ENCODE measurements at regions not wholly inside any gene's neighbourhood (a gene's known extent, or its start where the extent isn't known, plus 50 kb on each side); places are given as distances from the start of the nearest gene placed in this dataset.
A peak's percentile ranks its signal among the peaks of the same experiment; 100 is the strongest.

DNA sequence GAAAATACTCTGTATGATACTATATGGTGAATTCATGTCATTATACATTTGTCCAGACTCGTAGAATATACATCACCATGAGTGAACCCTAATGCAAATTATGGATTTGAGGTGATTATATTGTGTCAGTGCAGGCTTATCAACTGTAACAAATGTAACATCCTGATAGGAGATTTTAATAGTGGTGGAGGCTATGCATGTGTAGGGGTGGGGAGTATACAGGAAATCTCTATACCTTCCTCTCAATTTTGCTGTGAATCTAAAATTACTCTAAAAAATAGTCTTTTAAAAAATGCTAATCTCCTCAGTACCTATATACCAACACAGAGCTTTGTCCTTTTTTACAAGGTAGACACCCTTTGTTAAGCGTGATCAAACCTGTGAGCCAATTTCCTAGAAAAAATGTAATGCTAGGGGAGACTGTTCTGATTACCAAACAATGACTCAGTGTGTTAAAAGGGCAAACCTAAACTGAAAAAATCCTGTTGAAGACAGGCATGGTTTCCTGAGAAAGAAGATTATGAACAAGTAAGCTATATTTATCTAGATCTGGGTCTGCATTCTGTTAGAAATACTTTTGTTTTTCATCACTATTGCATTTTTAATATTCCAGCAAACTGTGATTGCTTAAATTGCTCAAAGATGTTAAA lies 170.9 kb downstream of the DUSP6 start:
- ChIA-PET CTCF (interaction anchor here (0.7 to 3.6 kb wide), 7 partner anchors 15 to 281 kb away, joined by 3 to 19 read pairs (median 4); no protein-coding TSS in a partner anchor), POLR2A (interaction anchor here (1.0 to 2.5 kb wide), 2 partner anchors 44 to 171 kb away, joined by 3 to 16 read pairs; partner anchors contain the start of gene DUSP6)
- H3K27ac Mint-ChIP-seq: peak overlapping the region; percentile 9
- peaks cover 24% of the 10 kb centered on the region for H3K4me1 Mint-ChIP-seq (ENCODE audit: low read depth)
- H3K27me3 Mint-ChIP-seq (ENCODE audit: low read depth): no peaks in the 10 kb centered on the region
- H3K9me3 Mint-ChIP-seq (ENCODE audit: insufficient read depth): no peaks in the 10 kb centered on the region
- peaks cover 1% of the 10 kb centered on the region for H3K36me3 Mint-ChIP-seq (ENCODE audit: low read depth)
- peak; percentile 77 for ATAC-seq
- DNase-seq: no peak
- no peak overlapping the region for H3K4me3 Mint-ChIP-seq

DNA sequence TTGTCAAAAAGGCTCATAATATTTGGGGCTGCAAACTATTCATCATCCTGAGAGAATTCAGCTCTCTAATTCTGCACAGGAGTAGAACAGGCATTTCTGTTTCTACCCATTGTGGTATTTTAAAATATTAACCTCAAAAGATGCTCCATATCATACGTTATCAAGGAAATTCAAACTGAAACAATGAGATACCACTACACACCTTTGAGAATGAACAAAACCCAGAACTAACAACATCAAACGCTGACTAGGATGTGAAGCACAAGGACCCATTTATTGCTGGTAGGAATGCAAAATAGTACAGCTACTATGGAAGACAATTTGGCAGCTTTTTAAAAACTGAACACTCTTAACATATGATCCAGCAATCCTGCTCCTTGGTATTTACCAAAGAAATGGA lies 171.8 kb downstream of the DUSP6 start:
- ATAC-seq (no peak), DNase-seq (no peak)
- POLR2A ChIA-PET: interaction anchor here (1.1 to 2.5 kb wide), 2 partner anchors 24 to 172 kb away, joined by 3 to 16 read pairs; partner anchors contain the start of gene DUSP6
- Mint-ChIP-seq H3K27ac (peak overlapping the region; percentile 37), H3K36me3 (ENCODE audit: low read depth) (peaks cover 1% of the 10 kb centered on the region), H3K4me3 (no peak overlapping the region), H3K9me3 (ENCODE audit: insufficient read depth) (no peaks in the 10 kb centered on the region), H3K27me3 (ENCODE audit: low read depth) (no peaks in the 10 kb centered on the region), H3K4me1 (ENCODE audit: low read depth) (peaks cover 24% of the 10 kb centered on the region)
- CTCF ChIA-PET: interaction anchor here (1.3 to 3.6 kb wide), 5 partner anchors 15 to 281 kb away, joined by 3 to 19 read pairs (median 5); no protein-coding TSS in a partner anchor

DNA sequence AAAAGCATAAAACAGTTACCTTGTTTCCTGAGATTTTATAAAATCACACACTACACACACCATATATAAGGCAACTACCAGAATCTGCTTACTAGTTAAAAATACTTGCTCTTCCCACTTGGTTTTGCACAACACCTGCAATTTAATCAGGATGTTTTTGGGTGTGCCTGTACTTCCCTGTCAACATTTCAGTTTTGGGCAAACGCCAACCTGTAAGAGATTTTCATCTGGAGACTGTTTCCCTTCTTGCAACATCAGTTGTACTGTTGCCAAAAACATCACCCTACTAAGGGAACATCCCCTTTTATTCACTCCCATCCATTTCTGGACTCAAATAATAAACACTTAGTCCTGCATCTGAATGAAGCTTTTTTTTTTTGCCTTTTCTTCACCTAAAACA lies 172.3 kb downstream of the DUSP6 start:
- POLR2A ChIA-PET: interaction anchor here (1.1 to 2.5 kb wide), 2 partner anchors 23 to 172 kb away, joined by 3 to 16 read pairs; partner anchors contain the start of gene DUSP6
- Mint-ChIP-seq H3K4me1 (ENCODE audit: low read depth) (peaks cover 24% of the 10 kb centered on the region), H3K36me3 (ENCODE audit: low read depth) (peaks cover 1% of the 10 kb centered on the region), H3K27me3 (ENCODE audit: low read depth) (no peaks in the 10 kb centered on the region), H3K27ac (peak overlapping the region; percentile 31), H3K9me3 (ENCODE audit: insufficient read depth) (no peaks in the 10 kb centered on the region), H3K4me3 (no peak overlapping the region)
- CTCF ChIA-PET: interaction anchor here (1.3 to 3.6 kb wide), 4 partner anchors 14 to 161 kb away, joined by 3 to 19 read pairs (median 4); no protein-coding TSS in a partner anchor
- DNase-seq (no peak), ATAC-seq (no peak)

DNA sequence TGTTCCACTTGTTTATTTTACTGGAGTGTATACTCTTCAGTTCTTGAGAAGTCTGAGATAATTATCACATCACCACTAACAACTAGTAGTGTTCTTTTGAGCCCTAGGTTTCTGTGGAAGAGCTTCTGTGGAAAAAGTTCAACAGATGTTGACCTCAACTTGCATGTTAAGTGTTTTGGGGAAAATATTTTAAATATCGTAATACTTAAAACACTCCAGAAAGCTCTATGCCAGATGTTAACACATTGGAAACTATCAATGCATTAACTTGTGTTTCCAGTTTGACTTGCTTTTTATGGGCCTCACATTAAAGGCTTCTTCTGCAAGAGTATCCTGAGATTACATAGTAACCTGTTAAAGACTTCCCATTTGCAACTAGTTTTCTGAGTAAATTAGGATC lies 173.1 kb downstream of the DUSP6 start:
- no peak overlapping the region for H3K27ac Mint-ChIP-seq
- ATAC-seq (no peak), DNase-seq (no peak)
- peaks cover 24% of the 10 kb centered on the region for H3K4me1 Mint-ChIP-seq (ENCODE audit: low read depth)
- peaks cover 1% of the 10 kb centered on the region for H3K36me3 Mint-ChIP-seq (ENCODE audit: low read depth)
- ChIA-PET POLR2A (no interaction called here), CTCF (interaction anchor here (1.6 to 3.6 kb wide), 2 partner anchors 66 to 160 kb away, joined by 5 to 19 read pairs; no protein-coding TSS in a partner anchor)
- no peaks in the 10 kb centered on the region for H3K9me3 Mint-ChIP-seq (ENCODE audit: insufficient read depth)
- no peak overlapping the region for H3K4me3 Mint-ChIP-seq
- no peaks in the 10 kb centered on the region for H3K27me3 Mint-ChIP-seq (ENCODE audit: low read depth)

DNA sequence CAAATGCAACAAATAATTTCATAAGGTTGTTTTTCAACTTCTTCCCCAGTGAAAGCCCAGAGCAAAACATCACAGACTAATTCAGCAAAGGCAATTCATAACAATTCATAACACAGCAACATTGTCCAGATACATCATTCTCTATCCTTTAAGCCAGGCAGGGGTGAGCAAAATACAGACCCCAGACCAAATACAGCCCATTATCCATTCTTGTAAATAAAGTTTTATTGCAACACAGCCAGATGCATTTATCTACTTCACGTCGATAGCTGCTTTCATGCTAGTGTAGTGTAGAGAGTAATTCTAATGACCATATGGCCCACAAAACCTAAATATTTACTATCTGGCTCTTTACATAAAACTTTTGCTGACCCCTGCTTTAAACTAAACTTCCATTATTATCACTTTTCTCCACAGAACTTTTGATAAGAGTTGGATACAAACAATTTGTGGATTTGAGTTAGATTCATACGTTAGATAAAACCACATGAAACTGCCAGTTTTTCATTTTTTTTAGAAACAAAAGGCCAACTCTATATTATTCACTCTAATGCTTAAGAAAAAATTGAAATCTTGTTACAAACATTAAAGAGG lies 174.4 kb downstream of the DUSP6 start:
- POLR2A ChIA-PET: no interaction called here
- Mint-ChIP-seq H3K4me3 (no peak overlapping the region), H3K27me3 (ENCODE audit: low read depth) (no peaks in the 10 kb centered on the region), H3K27ac (no peak overlapping the region), H3K4me1 (ENCODE audit: low read depth) (peaks cover 24% of the 10 kb centered on the region), H3K9me3 (ENCODE audit: insufficient read depth) (no peaks in the 10 kb centered on the region), H3K36me3 (ENCODE audit: low read depth) (peaks cover 2% of the 10 kb centered on the region)
- CTCF ChIA-PET: no interaction called here
- ATAC-seq (no peak), DNase-seq (no peak)

DNA sequence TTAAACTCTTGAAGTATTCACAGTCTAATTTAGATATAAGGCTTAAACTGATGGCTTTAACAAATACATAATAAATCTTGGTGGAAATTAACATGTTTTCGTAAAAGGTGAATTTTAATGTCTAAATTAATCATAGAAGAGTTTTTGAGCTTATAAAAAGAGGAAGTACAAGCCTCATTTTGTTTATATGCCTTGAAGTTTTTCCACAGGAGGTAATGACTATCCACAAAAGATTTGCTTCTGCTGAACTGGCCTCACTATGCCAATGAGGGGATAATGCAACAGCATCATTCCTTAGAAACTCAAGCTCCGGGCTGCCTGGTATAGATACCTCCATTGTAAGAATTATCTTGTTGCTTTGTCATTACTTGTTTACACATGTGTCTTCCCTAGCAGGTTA lies 175.6 kb downstream of the DUSP6 start:
- Mint-ChIP-seq H3K9me3 (ENCODE audit: insufficient read depth) (peaks cover 3% of the 10 kb centered on the region), H3K36me3 (ENCODE audit: low read depth) (peaks cover 10% of the 10 kb centered on the region), H3K27ac (no peak overlapping the region), H3K4me3 (no peak overlapping the region), H3K27me3 (ENCODE audit: low read depth) (no peaks in the 10 kb centered on the region), H3K4me1 (ENCODE audit: low read depth) (peaks cover 19% of the 10 kb centered on the region)
- DNase-seq: no peak
- POLR2A ChIA-PET: no interaction called here
- ATAC-seq: no peak
- CTCF ChIA-PET: interaction anchor here (1.2 kb wide), 1 partner anchor 69 kb away, joined by 3 read pairs; no protein-coding TSS in a partner anchor

DNA sequence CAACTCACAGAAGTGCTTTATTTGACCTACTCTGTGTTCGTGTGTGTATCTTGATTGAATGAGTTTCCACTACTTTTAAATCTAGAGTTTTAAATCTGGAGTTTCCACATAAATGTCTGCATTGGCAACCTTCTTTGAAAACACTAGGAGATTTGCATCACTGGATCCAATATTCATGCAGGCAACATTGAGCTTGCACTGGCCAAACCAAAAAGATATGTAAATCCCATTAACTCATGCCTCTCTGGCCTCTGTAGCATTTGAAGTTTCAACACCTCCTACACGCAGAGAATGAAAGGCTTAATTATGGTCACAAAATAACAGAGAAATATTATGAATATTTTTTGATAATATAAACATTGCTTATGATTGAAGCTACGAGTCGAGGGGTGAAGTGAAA lies 178.6 kb downstream of the DUSP6 start:
- Mint-ChIP-seq H3K9me3 (ENCODE audit: insufficient read depth) (peaks cover 7% of the 10 kb centered on the region), H3K36me3 (ENCODE audit: low read depth) (peaks cover 12% of the 10 kb centered on the region), H3K27me3 (ENCODE audit: low read depth) (no peaks in the 10 kb centered on the region), H3K27ac (no peak overlapping the region), H3K4me3 (no peak overlapping the region), H3K4me1 (ENCODE audit: low read depth) (no peaks in the 10 kb centered on the region)
- DNase-seq: no peak
- ChIA-PET POLR2A (interaction anchor here (1.6 kb wide), 1 partner anchor 19 kb away, joined by 3 read pairs; no protein-coding TSS in a partner anchor), CTCF (no interaction called here)
- no peak for ATAC-seq

DNA sequence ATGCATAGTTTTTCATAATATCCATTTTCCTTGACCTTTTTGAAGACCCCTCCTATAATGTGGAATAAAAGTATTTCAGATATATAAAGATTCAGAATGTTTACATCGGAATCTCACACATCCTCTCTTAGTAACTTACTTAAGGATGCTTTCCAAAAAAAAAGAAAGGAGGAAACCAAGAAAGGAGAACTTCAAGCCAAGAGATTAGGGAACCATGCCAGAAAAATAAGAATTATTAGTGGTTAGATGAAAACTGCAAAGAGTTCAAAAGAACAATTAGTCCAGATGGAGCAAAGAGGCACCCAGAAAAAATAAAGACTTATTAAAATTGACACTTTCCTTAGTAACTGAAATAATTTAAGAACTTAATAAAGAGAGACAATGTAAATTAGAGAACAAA lies 179.2 kb downstream of the DUSP6 start:
- Mint-ChIP-seq H3K27me3 (ENCODE audit: low read depth) (no peaks in the 10 kb centered on the region), H3K4me1 (ENCODE audit: low read depth) (no peaks in the 10 kb centered on the region), H3K36me3 (ENCODE audit: low read depth) (peaks cover 12% of the 10 kb centered on the region), H3K27ac (no peak overlapping the region), H3K9me3 (ENCODE audit: insufficient read depth) (peaks cover 7% of the 10 kb centered on the region), H3K4me3 (no peak overlapping the region)
- POLR2A ChIA-PET: interaction anchor here (1.6 kb wide), 1 partner anchor 20 kb away, joined by 3 read pairs; no protein-coding TSS in a partner anchor
- CTCF ChIA-PET: no interaction called here
- ATAC-seq: no peak
- DNase-seq: no peak

DNA sequence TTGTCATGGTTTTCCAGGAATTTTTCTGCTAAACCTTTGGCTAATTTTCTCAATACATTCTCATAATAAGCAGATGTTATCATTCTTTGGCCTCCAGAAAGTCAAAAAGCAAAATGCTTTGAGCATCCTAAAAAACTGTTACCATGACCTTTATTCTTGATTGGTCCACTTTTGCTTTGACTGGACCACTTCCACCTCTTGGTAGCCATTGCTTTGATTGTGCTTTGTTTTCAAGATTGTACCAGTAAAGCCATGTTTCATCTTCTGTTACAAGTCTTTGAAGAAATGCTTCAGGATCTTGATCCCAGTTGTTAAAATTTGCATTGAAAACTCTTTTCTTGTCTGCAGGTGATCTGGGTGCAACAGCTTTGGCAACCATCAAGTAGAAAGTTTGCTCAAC lies 180.1 kb downstream of the DUSP6 start:
- CTCF ChIA-PET: no interaction called here
- no peaks in the 10 kb centered on the region for H3K27me3 Mint-ChIP-seq (ENCODE audit: low read depth)
- no peak overlapping the region for H3K4me3 Mint-ChIP-seq
- no peaks in the 10 kb centered on the region for H3K4me1 Mint-ChIP-seq (ENCODE audit: low read depth)
- DNase-seq (no peak), ATAC-seq (no peak)
- H3K9me3 Mint-ChIP-seq (ENCODE audit: insufficient read depth): peaks cover 7% of the 10 kb centered on the region
- POLR2A ChIA-PET: no interaction called here
- H3K36me3 Mint-ChIP-seq (ENCODE audit: low read depth): peaks cover 12% of the 10 kb centered on the region
- H3K27ac Mint-ChIP-seq: no peak overlapping the region

DNA sequence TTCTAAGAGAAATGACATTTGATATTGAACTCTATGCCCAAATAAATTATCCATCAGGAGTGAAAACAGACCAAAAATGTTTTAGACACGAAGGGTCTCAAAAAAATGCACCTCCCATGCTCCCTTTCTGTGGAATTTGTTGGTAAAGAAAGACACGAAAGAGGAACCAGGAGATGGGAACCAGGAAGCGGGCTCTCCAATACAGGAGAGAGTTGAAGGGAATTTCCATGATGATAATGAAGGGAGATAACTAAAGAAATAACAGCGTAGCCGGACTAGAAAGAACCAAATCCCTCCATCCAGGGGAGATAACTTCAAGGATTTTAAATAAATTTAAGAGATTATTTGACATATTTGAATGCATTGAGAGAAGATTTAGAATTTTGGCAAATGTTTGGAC lies 183.0 kb downstream of the DUSP6 start:
- Mint-ChIP-seq H3K4me3 (no peak overlapping the region), H3K9me3 (ENCODE audit: insufficient read depth) (peaks cover 7% of the 10 kb centered on the region), H3K27me3 (ENCODE audit: low read depth) (no peaks in the 10 kb centered on the region), H3K27ac (no peak overlapping the region), H3K4me1 (ENCODE audit: low read depth) (peaks cover 13% of the 10 kb centered on the region), H3K36me3 (ENCODE audit: low read depth) (peaks cover 12% of the 10 kb centered on the region)
- ATAC-seq: no peak
- DNase-seq: no peak
- CTCF ChIA-PET: no interaction called here
- POLR2A ChIA-PET: no interaction called here

DNA sequence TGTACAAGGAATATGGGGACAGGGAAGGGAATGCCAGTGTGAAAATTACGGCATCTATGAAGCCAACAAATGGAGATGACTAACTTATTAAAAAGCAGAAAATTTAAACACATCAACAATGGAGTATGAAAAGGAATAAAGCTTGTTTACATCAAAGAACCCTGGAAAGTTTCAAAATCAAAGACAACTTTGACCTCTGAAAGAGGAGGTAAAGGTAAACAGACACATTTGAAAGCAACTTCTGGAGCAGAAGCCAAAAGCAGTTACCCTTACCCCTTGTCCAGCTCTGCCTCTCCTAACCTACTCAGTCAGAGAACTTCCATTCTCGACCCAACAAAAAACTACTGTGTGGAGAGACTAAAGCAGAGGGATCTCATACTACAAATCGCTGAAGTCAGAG lies 184.3 kb downstream of the DUSP6 start:
- ATAC-seq (no peak), DNase-seq (no peak)
- Mint-ChIP-seq H3K4me3 (no peak overlapping the region), H3K36me3 (ENCODE audit: low read depth) (peaks cover 10% of the 10 kb centered on the region), H3K27ac (no peak overlapping the region), H3K27me3 (ENCODE audit: low read depth) (no peaks in the 10 kb centered on the region), H3K9me3 (ENCODE audit: insufficient read depth) (peaks cover 7% of the 10 kb centered on the region), H3K4me1 (ENCODE audit: low read depth) (peaks cover 13% of the 10 kb centered on the region)
- ChIA-PET POLR2A (no interaction called here), CTCF (interaction anchor here (0.8 kb wide), 1 partner anchor 32 kb away, joined by 3 read pairs; no protein-coding TSS in a partner anchor)

DNA sequence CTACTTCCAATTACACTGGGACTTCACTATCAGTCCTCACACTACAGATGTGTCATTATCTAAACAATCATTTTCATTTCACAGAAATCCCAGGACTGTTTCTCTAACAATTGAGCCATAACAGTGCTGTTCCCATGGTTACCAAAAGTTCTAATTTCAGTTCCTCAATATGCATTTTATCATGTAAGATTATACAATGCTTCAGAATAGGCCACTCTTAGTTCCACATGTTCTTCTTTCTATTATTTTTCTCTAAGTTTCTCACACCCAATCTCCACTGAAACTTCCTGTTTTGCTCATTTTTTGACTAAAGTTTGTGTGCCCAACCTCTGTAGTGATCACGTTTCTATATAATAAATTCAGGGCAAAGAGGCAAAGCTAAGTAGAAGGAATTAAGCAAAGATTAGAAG lies 185.8 kb downstream of the DUSP6 start:
- H3K27ac Mint-ChIP-seq: no peak overlapping the region
- CTCF ChIA-PET: interaction anchor here (0.9 to 1.5 kb wide), 3 partner anchors 14 to 147 kb away, joined by 3 to 4 read pairs (median 3); no protein-coding TSS in a partner anchor
- H3K4me3 Mint-ChIP-seq: no peak overlapping the region
- H3K4me1 Mint-ChIP-seq (ENCODE audit: low read depth): peaks cover 13% of the 10 kb centered on the region
- H3K9me3 Mint-ChIP-seq (ENCODE audit: insufficient read depth): peaks cover 2% of the 10 kb centered on the region
- POLR2A ChIA-PET: interaction anchor here (3.1 kb wide), 1 partner anchor 186 kb away, joined by 8 read pairs; the partner anchor contains the start of gene DUSP6
- ATAC-seq (peak; percentile 38), DNase-seq (no peak)
- H3K27me3 Mint-ChIP-seq (ENCODE audit: low read depth): no peaks in the 10 kb centered on the region
- H3K36me3 Mint-ChIP-seq (ENCODE audit: low read depth): peaks cover 1% of the 10 kb centered on the region

Measured in activated CD8-positive, alpha-beta T cell treated with anti-CD3 and anti-CD28 coated beads, Interleukin-2, amount 10 ng/mL, durations not matched to agents 7 days and 5 days (primary cell).